ENCODE measurements at regions not wholly inside any gene's neighbourhood (a gene's known extent, or its start where the extent isn't known, plus 50 kb on each side); places are given as distances from the start of the nearest gene placed in this dataset.

GRCh38 chr2:196275646-196276352 lies 104.4 kb upstream of the STK17B start:
- no peak overlapping the region for H4K8ac ChIP-seq (replicated peaks; ENCODE audit: insufficient read length, low read depth, low read length)
- no peak overlapping the region for H3T11ph ChIP-seq (ENCODE audit: low read length)
- no peaks in the 10 kb centered on the region for H3K79me2 ChIP-seq (ENCODE audit: insufficient read depth, low read length)
- Mint-ChIP-seq H3K4me1 (0 out of 4 replicates have a peak, but pooled peaks cover 2% of the 10 kb centered on the region in 2 experiments), H3K4me3 (no peak overlapping the region), H3K27me3 (ENCODE audit: low read depth) (no peaks in the 10 kb centered on the region), H3K9me3 (no peaks in the 10 kb centered on the region; a peak in 1 of 5 replicates), H3K27ac (peak overlapping the region in 1 of 3 experiments; percentile 69; a peak in 1 of 7 replicates), H3K36me3 (ENCODE audit: insufficient read depth in 1 of 3, low read depth in 3 of 3) (peaks cover 0 to 1% (median 0%) of the 10 kb centered on the region in 3 experiments; a peak in 1 of 7 replicates)
- H3K9me3 ChIP-seq (ENCODE audit: control insufficient read depth, low read depth, low read length), result no peaks in the 10 kb centered on the region
- H4K5ac ChIP-seq (ENCODE audit: insufficient read length, low read depth, low read length), result no peak overlapping the region
- H3K9ac ChIP-seq (ENCODE audit: extremely low read depth, insufficient read length, low read length), result no peak overlapping the region
- H4K91ac ChIP-seq (ENCODE audit: insufficient read length, low read depth, low read length), result no peak overlapping the region
- no peak overlapping the region for H3K18ac ChIP-seq (ENCODE audit: insufficient read length, low read depth, low read length)
- H3K27ac ChIP-seq (ENCODE audit: insufficient read length, low read depth, low read length), result no peak overlapping the region
- TF ChIP-seq, protein P1, sequence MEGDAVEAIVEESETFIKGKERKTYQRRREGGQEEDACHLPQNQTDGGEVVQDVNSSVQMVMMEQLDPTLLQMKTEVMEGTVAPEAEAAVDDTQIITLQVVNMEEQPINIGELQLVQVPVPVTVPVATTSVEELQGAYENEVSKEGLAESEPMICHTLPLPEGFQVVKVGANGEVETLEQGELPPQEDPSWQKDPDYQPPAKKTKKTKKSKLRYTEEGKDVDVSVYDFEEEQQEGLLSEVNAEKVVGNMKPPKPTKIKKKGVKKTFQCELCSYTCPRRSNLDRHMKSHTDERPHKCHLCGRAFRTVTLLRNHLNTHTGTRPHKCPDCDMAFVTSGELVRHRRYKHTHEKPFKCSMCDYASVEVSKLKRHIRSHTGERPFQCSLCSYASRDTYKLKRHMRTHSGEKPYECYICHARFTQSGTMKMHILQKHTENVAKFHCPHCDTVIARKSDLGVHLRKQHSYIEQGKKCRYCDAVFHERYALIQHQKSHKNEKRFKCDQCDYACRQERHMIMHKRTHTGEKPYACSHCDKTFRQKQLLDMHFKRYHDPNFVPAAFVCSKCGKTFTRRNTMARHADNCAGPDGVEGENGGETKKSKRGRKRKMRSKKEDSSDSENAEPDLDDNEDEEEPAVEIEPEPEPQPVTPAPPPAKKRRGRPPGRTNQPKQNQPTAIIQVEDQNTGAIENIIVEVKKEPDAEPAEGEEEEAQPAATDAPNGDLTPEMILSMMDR (conservative IDR thresholded peaks at IDR 0.05), result no peak
- H3K4me1 ChIP-seq (ENCODE audit: insufficient read depth, low read length), result no peaks in the 10 kb centered on the region
- no peak overlapping the region for H2BK120ac ChIP-seq (ENCODE audit: low read depth, low read length, poor library complexity, severe bottlenecking)
- WGBS (ENCODE audit: extremely low coverage, insufficient read length, low lambda C conversion rate), result no CpG with 5 or more reads among the region's 5 CpGs
- H3K14ac ChIP-seq (ENCODE audit: insufficient read depth, low read length), result no peak overlapping the region
- no peak overlapping the region for H2BK12ac ChIP-seq (ENCODE audit: insufficient read length, low read depth, low read length)
- no peak overlapping the region for H2BK15ac ChIP-seq (ENCODE audit: low read depth, low read length)
- no peak overlapping the region for H3K56ac ChIP-seq (ENCODE audit: insufficient read length, low read depth, low read length)
- no peak overlapping the region for H2BK20ac ChIP-seq (ENCODE audit: low read depth, low read length, poor library complexity, severe bottlenecking)
- H3K4ac ChIP-seq (ENCODE audit: low read depth, low read length), result no peak overlapping the region
- no peak overlapping the region for H2BK5ac ChIP-seq (ENCODE audit: insufficient read length, low read length)
- no peak overlapping the region for H2AFZ ChIP-seq (ENCODE audit: low read length)
- no peak overlapping the region for H3K23ac ChIP-seq (ENCODE audit: insufficient read length, low read depth, low read length)
- no peaks in the 10 kb centered on the region for H4K20me1 ChIP-seq (ENCODE audit: control insufficient read depth, insufficient read depth, insufficient read length)
- no peak for DNase-seq
- no peak overlapping the region for H2AK5ac ChIP-seq (ENCODE audit: insufficient read length, low read length)
- no peaks in the 10 kb centered on the region for H3K27me3 ChIP-seq (ENCODE audit: insufficient read depth, low read length)
- no peak overlapping the region for H3K4me2 ChIP-seq (ENCODE audit: insufficient read depth, insufficient read length, low read length)
- H3K23me2 ChIP-seq (ENCODE audit: insufficient read length, low read depth, low read length, poor library complexity, severe bottlenecking), result no peaks in the 10 kb centered on the region
- no peaks in the 10 kb centered on the region for H3K79me1 ChIP-seq (ENCODE audit: insufficient read depth, low read depth, low read length, poor library complexity, severe bottlenecking)

Data from H9 (cell line).